HFF-Myc (cell line): ENCODE measurements at regions not wholly inside any gene's neighbourhood (a gene's known extent, or its start where the extent isn't known, plus 50 kb on each side); places are given as distances from the start of the nearest gene placed in this dataset.
"Not testable (repeated sequence)": the region's sequence is repeated elsewhere in the genome, so short reads cannot be mapped to it uniquely, and the experiment has no call there.

Source experiments
- DNase-seq: peaks from one replicate; pipeline ENCODE4 v3.0.0-alpha.2; 2011; ENCODE audit warnings: low read depth; ENCODE audit errors: extremely low read depth
- H3K4me3 ChIP-seq: replicated peaks from 2 replicates; pipeline ENCODE4 v1.5.1; 2011; ENCODE audit warnings: low read depth, mild to moderate bottlenecking, control low read depth, low read length
- TF ChIP-seq, protein P1 (sequence below): IDR thresholded peaks from 2 replicates; pipeline ENCODE4 v1.5.1; 2012; ENCODE audit warnings: mild to moderate bottlenecking, low read depth, low read length, control low read depth; ENCODE audit errors: missing control alignments

GRCh38 chr13:78540058-78540457 lies 63.3 kb downstream of the POU4F1 start:
- no peak overlapping the region for H3K4me3 ChIP-seq
- no peak for DNase-seq
- TF ChIP-seq, protein P1, sequence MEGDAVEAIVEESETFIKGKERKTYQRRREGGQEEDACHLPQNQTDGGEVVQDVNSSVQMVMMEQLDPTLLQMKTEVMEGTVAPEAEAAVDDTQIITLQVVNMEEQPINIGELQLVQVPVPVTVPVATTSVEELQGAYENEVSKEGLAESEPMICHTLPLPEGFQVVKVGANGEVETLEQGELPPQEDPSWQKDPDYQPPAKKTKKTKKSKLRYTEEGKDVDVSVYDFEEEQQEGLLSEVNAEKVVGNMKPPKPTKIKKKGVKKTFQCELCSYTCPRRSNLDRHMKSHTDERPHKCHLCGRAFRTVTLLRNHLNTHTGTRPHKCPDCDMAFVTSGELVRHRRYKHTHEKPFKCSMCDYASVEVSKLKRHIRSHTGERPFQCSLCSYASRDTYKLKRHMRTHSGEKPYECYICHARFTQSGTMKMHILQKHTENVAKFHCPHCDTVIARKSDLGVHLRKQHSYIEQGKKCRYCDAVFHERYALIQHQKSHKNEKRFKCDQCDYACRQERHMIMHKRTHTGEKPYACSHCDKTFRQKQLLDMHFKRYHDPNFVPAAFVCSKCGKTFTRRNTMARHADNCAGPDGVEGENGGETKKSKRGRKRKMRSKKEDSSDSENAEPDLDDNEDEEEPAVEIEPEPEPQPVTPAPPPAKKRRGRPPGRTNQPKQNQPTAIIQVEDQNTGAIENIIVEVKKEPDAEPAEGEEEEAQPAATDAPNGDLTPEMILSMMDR: no peak

- not testable (repeated sequence) for DNase-seq, H3K4me3 ChIP-seq
These were observed 77.3 kb downstream of the POU4F1 start for GRCh38 chr13:78526044-78526443.

DNA sequence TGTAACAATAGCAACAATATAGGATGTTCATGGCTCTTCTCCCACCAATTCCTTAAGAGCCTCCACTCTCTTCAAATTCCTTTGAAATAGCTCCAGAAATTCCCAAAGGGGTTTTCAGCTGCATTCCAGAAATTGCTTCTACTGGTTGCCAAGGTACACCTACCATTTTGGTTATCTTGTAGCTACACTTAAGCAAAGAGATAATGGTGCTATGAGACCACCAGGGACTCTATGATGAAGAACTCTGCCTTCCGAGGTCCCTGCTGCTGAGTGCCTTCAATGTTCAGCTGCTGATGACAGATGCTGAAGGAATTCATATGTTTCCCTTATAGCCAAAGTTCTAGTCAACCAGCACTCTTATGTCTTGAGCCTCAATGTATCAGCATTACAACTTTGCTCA lies 78.4 kb downstream of the POU4F1 start:
- TF ChIP-seq, protein P1: no peak
- no peak for DNase-seq
- no peak overlapping the region for H3K4me3 ChIP-seq

GRCh38 chr13:78521091-78521490 lies 82.3 kb downstream of the POU4F1 start:
- TF ChIP-seq, protein P1: no peak
- DNase-seq: no peak
- H3K4me3 ChIP-seq: no peak overlapping the region

GRCh38 chr13:78520425-78520824 lies 82.9 kb downstream of the POU4F1 start:
- TF ChIP-seq, protein P1: no peak
- DNase-seq: no peak
- no peak overlapping the region for H3K4me3 ChIP-seq

- not testable (repeated sequence) for H3K4me3 ChIP-seq, DNase-seq
These were observed 84.9 kb downstream of the POU4F1 start for GRCh38 chr13:78518482-78518881.

- no peak for DNase-seq
- TF ChIP-seq, protein P1: no peak
These were observed 103.5 kb downstream of the POU4F1 start for GRCh38 chr13:78499802-78500201.

GRCh38 chr13:78497702-78498355 lies 105.5 kb downstream of the POU4F1 start:
- DNase-seq: no peak
- no peak overlapping the region for H3K4me3 ChIP-seq
- TF ChIP-seq, protein P1: no peak

More at GRCh38 chr13:78499802-78500201, 103.5 kb downstream of the POU4F1 start:
- H3K4me3 ChIP-seq: no peak overlapping the region
